ENCODE measurements at regions not wholly inside any gene's neighbourhood (a gene's known extent, or its start where the extent isn't known, plus 50 kb on each side); places are given as distances from the start of the nearest gene placed in this dataset.

GRCh38 chr4:160675550-160675949 is 1488.2 kb downstream of the FSTL5 start:
- no peak overlapping the region for H3K27ac ChIP-seq (ENCODE audit: low read depth, low read length, poor library complexity, severe bottlenecking)
- intact Hi-C loops (cut with micrococcal nuclease; ENCODE audit: unreplicated experiment): no loop called here
- no peaks in the 10 kb centered on the region for H3K4me1 ChIP-seq (ENCODE audit: insufficient read depth, low read length, poor library complexity, severe bottlenecking)
- BruUV-seq (replicated peaks): no TSS peak
- no peaks in the 10 kb centered on the region for H3K36me3 ChIP-seq (ENCODE audit: insufficient read depth, low read length, poor library complexity, severe bottlenecking)
- CTCF ChIA-PET: no interaction called here
- no peak for DNase-seq (ENCODE audit: low spot score)
- POLR2A ChIA-PET (ENCODE audit: low non-redundant PET): no interaction called here
- H3K27me3 ChIP-seq (replicated peaks; ENCODE audit: insufficient read depth, low read depth, low read length, poor library complexity): no peaks in the 10 kb centered on the region
- no peak overlapping the region for H3K4me3 ChIP-seq (ENCODE audit: low read depth, low read length, poor library complexity, severe bottlenecking)
- H3K9me3 ChIP-seq (ENCODE audit: low read depth, low read length, poor library complexity, severe bottlenecking): no peaks in the 10 kb centered on the region
- TF ChIP-seq CTCF (conservative IDR thresholded peaks at IDR 0.05; ENCODE audit: low read depth, low read length) (no peak), EZH2 (IDR thresholded peaks at IDR 0.05; ENCODE audit: borderline replicate concordance, low read depth, low read length, poor library complexity, severe bottlenecking) (no peak)

- Histone ChIP-seq H3K4me3 (ENCODE audit: low read depth, low read length, poor library complexity, severe bottlenecking) (no peak overlapping the region), H3K27ac (ENCODE audit: low read depth, low read length, poor library complexity, severe bottlenecking) (no peak overlapping the region), H3K27me3 (replicated peaks; ENCODE audit: insufficient read depth, low read depth, low read length, poor library complexity) (no peaks in the 10 kb centered on the region), H3K9me3 (ENCODE audit: low read depth, low read length, poor library complexity, severe bottlenecking) (no peaks in the 10 kb centered on the region), H3K4me1 (ENCODE audit: insufficient read depth, low read length, poor library complexity, severe bottlenecking) (no peaks in the 10 kb centered on the region), H3K36me3 (ENCODE audit: insufficient read depth, low read length, poor library complexity, severe bottlenecking) (no peaks in the 10 kb centered on the region)
- ChIA-PET CTCF (no interaction called here), POLR2A (ENCODE audit: low non-redundant PET) (no interaction called here)
- TF ChIP-seq CTCF (conservative IDR thresholded peaks at IDR 0.05; ENCODE audit: low read depth, low read length): no peak
- no peak for TF ChIP-seq EZH2 (IDR thresholded peaks at IDR 0.05; ENCODE audit: borderline replicate concordance, low read depth, low read length, poor library complexity, severe bottlenecking)
- no TSS peak for BruUV-seq (replicated peaks)
- intact Hi-C loops (cut with micrococcal nuclease; ENCODE audit: unreplicated experiment): no loop called here
- DNase-seq (ENCODE audit: low spot score): no peak
These were observed 1478.1 kb downstream of the FSTL5 start for GRCh38 chr4:160685729-160686128.

- no peak for TF ChIP-seq EZH2 (IDR thresholded peaks at IDR 0.05; ENCODE audit: borderline replicate concordance, low read depth, low read length, poor library complexity, severe bottlenecking)
- TF ChIP-seq CTCF (conservative IDR thresholded peaks at IDR 0.05; ENCODE audit: low read depth, low read length): no peak
- Histone ChIP-seq H3K9me3 (ENCODE audit: low read depth, low read length, poor library complexity, severe bottlenecking) (no peaks in the 10 kb centered on the region), H3K4me3 (ENCODE audit: low read depth, low read length, poor library complexity, severe bottlenecking) (no peak overlapping the region), H3K36me3 (ENCODE audit: insufficient read depth, low read length, poor library complexity, severe bottlenecking) (no peaks in the 10 kb centered on the region), H3K27ac (ENCODE audit: low read depth, low read length, poor library complexity, severe bottlenecking) (no peak overlapping the region), H3K4me1 (ENCODE audit: insufficient read depth, low read length, poor library complexity, severe bottlenecking) (no peaks in the 10 kb centered on the region), H3K27me3 (replicated peaks; ENCODE audit: insufficient read depth, low read depth, low read length, poor library complexity) (no peaks in the 10 kb centered on the region)
- POLR2A ChIA-PET (ENCODE audit: low non-redundant PET): no interaction called here
- no TSS peak for BruUV-seq (replicated peaks)
- no peak for DNase-seq (ENCODE audit: low spot score)
- intact Hi-C loops (cut with micrococcal nuclease; ENCODE audit: unreplicated experiment): no loop called here
- CTCF ChIA-PET: interaction anchor here (0.6 kb wide), 1 partner anchor 29 kb away, joined by 5 read pairs; no protein-coding TSS in a partner anchor
These were observed 1462.1 kb downstream of the FSTL5 start for GRCh38 chr4:160701671-160702070.

Data from A673 (cell line).